Esophagus muscularis mucosa (tissue), 3 donors: ENCODE measurements at regions not wholly inside any gene's neighbourhood (a gene's known extent, or its start where the extent isn't known, plus 50 kb on each side); places are given as distances from the start of the nearest gene placed in this dataset.

Experiments used
- CTCF ChIP-seq, 3 experiments: fragments of 200-600 bp in 2 of 3; fragments of 450-650 bp in 1 of 3; sonication (generic) in 2 of 3; IDR thresholded peaks; one replicate each; pipeline ENCODE4 v1.5.1; 2017 to 2019; ENCODE audit warnings: antibody characterized with exemption in 3 of 3, mild to moderate bottlenecking in 2 of 3, moderate library complexity in 1 of 3
- EP300 ChIP-seq: sonication (generic); formaldehyde crosslinking; IDR thresholded peaks from one replicate; pipeline ENCODE4 v1.6.1; 2017; ENCODE audit warnings: antibody characterized with exemption

DNA sequence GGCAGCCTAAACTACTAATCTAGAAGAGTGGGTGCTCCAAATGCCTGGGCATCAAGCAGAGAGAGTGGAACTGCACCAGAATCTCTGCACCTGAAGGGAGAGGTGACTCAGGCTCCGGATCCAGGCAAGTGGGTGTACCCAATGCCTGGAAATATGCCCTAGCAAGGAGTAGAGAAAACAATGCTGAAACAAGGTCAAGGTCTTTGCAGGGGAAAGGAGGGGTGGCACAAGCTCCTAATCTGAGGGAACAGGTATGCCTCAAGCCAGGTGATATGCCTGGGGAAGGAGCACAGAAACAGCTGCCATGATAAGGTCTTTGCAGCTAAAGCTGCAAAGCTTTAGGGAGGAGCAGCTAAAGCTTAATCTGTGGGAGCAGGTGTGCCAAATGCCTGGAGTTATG, 136.0 kb upstream of the KITLG start:
- no peak for TF ChIP-seq CTCF (IDR thresholded peaks at IDR 0.05)
- TF ChIP-seq EP300 = no peak
